ENCODE measurements at regions not wholly inside any gene's neighbourhood (a gene's known extent, or its start where the extent isn't known, plus 50 kb on each side); places are given as distances from the start of the nearest gene placed in this dataset.

GRCh38 chrX:129193357-129193756 lies 329.9 kb downstream of the SMARCA1 start:
- Histone ChIP-seq H3K9ac (ENCODE audit: low read length) (no peak overlapping the region), H3K4me2 (ENCODE audit: low read depth, low read length, poor library complexity, severe bottlenecking) (no peak overlapping the region), H2AFZ (ENCODE audit: low read depth, low read length, severe bottlenecking) (no peak overlapping the region), H4K20me1 (ENCODE audit: low read depth, low read length) (no peaks in the 10 kb centered on the region), H3F3A (ENCODE audit: insufficient read depth) (no peaks in the 10 kb centered on the region), H3K4me3 (ENCODE audit: insufficient read depth, low read length, poor library complexity, severe bottlenecking) (no peak overlapping the region), H3K9me3 (ENCODE audit: insufficient read depth, low read length) (no peaks in the 10 kb centered on the region), H3K27ac (ENCODE audit: low read depth, low read length) (no peak overlapping the region), H3K36me3 (ENCODE audit: low read length) (no peaks in the 10 kb centered on the region), H3K27me3 (ENCODE audit: low read length) (no peaks in the 10 kb centered on the region), H3K79me2 (ENCODE audit: insufficient read depth, low read length) (no peaks in the 10 kb centered on the region), H3K9me2 (replicated peaks; ENCODE audit: insufficient read depth, low read length) (no peaks in the 10 kb centered on the region)
- TF ChIP-seq EZH2phosphoT487 (conservative IDR thresholded peaks at IDR 0.05; ENCODE audit: low read length) (no peak), CTCF (IDR thresholded peaks at IDR 0.05; ENCODE audit: insufficient read depth, low read length, poor library complexity, severe bottlenecking) (no peak)

- H3K9me2 ChIP-seq (replicated peaks; ENCODE audit: insufficient read depth, low read length), result no peaks in the 10 kb centered on the region
- no peak overlapping the region for H3K27ac ChIP-seq (ENCODE audit: low read depth, low read length)
- H3F3A ChIP-seq (ENCODE audit: insufficient read depth), result no peaks in the 10 kb centered on the region
Measured at GRCh38 chrX:129188231-129188630, 335.1 kb downstream of the SMARCA1 start.

GRCh38 chrX:129176710-129177109 lies 346.6 kb downstream of the SMARCA1 start:
- TF ChIP-seq EZH2phosphoT487 (conservative IDR thresholded peaks at IDR 0.05; ENCODE audit: low read length), result no peak
- no peak for TF ChIP-seq CTCF (IDR thresholded peaks at IDR 0.05; ENCODE audit: insufficient read depth, low read length, poor library complexity, severe bottlenecking)
- Histone ChIP-seq H3K9me3 (ENCODE audit: insufficient read depth, low read length) (no peaks in the 10 kb centered on the region), H3K27ac (ENCODE audit: low read depth, low read length) (no peak overlapping the region), H2AFZ (ENCODE audit: low read depth, low read length, severe bottlenecking) (no peak overlapping the region), H3K9ac (ENCODE audit: low read length) (no peak overlapping the region), H3K79me2 (ENCODE audit: insufficient read depth, low read length) (no peaks in the 10 kb centered on the region), H4K20me1 (ENCODE audit: low read depth, low read length) (no peaks in the 10 kb centered on the region), H3K36me3 (ENCODE audit: low read length) (no peaks in the 10 kb centered on the region), H3K4me2 (ENCODE audit: low read depth, low read length, poor library complexity, severe bottlenecking) (no peak overlapping the region), H3F3A (ENCODE audit: insufficient read depth) (no peaks in the 10 kb centered on the region), H3K4me3 (ENCODE audit: insufficient read depth, low read length, poor library complexity, severe bottlenecking) (no peak overlapping the region), H3K27me3 (ENCODE audit: low read length) (no peaks in the 10 kb centered on the region), H3K9me2 (replicated peaks; ENCODE audit: insufficient read depth, low read length) (no peaks in the 10 kb centered on the region)

More at GRCh38 chrX:129188231-129188630, 335.1 kb downstream of the SMARCA1 start:
- Histone ChIP-seq H3K9me3 (ENCODE audit: insufficient read depth, low read length) (no peaks in the 10 kb centered on the region), H3K36me3 (ENCODE audit: low read length) (no peaks in the 10 kb centered on the region), H3K4me2 (ENCODE audit: low read depth, low read length, poor library complexity, severe bottlenecking) (no peak overlapping the region), H3K27me3 (ENCODE audit: low read length) (no peaks in the 10 kb centered on the region), H3K4me3 (ENCODE audit: insufficient read depth, low read length, poor library complexity, severe bottlenecking) (no peak overlapping the region), H3K9ac (ENCODE audit: low read length) (no peak overlapping the region), H4K20me1 (ENCODE audit: low read depth, low read length) (no peaks in the 10 kb centered on the region), H3K79me2 (ENCODE audit: insufficient read depth, low read length) (no peaks in the 10 kb centered on the region), H2AFZ (ENCODE audit: low read depth, low read length, severe bottlenecking) (no peak overlapping the region)
- TF ChIP-seq EZH2phosphoT487 (conservative IDR thresholded peaks at IDR 0.05; ENCODE audit: low read length) (no peak), CTCF (IDR thresholded peaks at IDR 0.05; ENCODE audit: insufficient read depth, low read length, poor library complexity, severe bottlenecking) (no peak)

Measured in SU-DHL-6 (cell line).